ENCODE measurements at regions not wholly inside any gene's neighbourhood (a gene's known extent, or its start where the extent isn't known, plus 50 kb on each side); places are given as distances from the start of the nearest gene placed in this dataset.

DNA sequence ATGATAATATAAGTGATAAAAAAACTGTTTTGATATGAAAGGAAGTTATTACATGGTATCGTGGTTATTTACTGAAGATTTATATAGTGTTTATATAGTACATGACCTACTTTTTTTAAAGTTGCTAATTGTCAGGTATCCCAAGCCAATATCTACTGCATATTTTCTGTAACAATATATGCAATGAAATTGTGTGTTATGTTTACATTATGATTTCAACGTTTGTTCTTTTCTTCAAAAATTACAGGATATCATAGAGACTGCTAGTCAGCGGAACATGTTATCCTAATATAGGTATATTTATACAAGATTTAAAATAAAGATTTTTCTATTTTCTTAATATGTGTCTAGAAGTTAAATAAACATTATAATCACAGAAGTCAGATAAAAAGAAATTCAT, 167.5 kb upstream of the DPYD start:
- TF ChIP-seq, protein P1, sequence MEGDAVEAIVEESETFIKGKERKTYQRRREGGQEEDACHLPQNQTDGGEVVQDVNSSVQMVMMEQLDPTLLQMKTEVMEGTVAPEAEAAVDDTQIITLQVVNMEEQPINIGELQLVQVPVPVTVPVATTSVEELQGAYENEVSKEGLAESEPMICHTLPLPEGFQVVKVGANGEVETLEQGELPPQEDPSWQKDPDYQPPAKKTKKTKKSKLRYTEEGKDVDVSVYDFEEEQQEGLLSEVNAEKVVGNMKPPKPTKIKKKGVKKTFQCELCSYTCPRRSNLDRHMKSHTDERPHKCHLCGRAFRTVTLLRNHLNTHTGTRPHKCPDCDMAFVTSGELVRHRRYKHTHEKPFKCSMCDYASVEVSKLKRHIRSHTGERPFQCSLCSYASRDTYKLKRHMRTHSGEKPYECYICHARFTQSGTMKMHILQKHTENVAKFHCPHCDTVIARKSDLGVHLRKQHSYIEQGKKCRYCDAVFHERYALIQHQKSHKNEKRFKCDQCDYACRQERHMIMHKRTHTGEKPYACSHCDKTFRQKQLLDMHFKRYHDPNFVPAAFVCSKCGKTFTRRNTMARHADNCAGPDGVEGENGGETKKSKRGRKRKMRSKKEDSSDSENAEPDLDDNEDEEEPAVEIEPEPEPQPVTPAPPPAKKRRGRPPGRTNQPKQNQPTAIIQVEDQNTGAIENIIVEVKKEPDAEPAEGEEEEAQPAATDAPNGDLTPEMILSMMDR (IDR thresholded peaks at IDR 0.05; ENCODE audit: insufficient read depth, missing control alignments): no peak
- FAIRE-seq (no peak), DNase-seq (ENCODE audit: insufficient read length, low spot score) (no peak)

DNA sequence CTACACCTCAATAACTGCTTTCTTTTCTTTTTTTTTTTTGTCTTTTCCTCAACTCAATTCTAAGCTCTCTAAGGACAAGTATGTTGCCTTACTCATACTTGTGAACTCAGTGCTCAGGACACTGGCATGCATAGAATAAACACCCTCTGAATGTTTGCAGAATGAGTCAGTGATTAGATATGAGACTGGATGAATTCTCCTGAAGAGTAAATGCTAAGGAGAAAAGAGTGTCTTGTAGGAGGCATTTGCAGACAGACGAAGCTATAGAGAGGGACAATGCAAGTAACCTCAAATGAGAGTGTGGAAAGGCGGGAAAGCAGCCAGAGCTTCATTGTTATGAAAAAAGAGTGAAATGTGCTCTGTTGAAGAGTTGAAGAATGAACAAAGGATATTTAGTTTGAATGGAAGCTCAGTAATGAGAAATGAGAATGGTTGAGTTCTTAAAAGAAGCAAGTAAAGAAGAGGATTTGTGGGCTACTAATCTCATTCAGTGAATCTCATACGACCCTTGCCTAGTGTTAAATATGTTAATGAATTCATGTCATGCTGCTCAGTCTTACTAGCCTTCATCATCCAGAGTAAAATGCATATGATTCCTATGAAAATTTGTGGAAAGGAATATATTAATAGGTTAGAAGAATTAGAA, 166.1 kb upstream of the DPYD start:
- FAIRE-seq (no peak), DNase-seq (ENCODE audit: insufficient read length, low spot score) (no peak)
- TF ChIP-seq, protein P1 (IDR thresholded peaks at IDR 0.05; ENCODE audit: insufficient read depth, missing control alignments): no peak

DNA sequence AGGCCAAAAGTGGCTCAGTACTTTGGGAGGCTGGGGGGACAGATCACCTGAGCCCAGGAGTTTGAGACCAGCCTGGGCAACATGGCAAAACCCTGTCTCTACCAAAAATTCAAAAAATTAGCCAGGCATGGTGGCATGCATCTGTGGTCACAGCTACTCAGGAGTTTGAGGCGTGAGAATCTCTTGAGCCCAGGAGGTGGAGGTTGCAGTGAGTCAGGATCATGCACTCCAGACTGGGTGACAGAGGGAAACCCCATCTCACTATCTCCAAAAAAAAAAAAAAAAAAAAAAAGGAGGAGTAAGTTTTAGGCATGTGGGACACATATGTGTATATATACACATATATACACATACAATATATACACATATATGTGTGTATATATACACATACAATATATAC, 165.3 kb upstream of the DPYD start:
- DNase-seq (ENCODE audit: insufficient read length, low spot score) (no peak), FAIRE-seq (no peak)
- TF ChIP-seq, protein P1 (IDR thresholded peaks at IDR 0.05; ENCODE audit: insufficient read depth, missing control alignments): no peak

DNA sequence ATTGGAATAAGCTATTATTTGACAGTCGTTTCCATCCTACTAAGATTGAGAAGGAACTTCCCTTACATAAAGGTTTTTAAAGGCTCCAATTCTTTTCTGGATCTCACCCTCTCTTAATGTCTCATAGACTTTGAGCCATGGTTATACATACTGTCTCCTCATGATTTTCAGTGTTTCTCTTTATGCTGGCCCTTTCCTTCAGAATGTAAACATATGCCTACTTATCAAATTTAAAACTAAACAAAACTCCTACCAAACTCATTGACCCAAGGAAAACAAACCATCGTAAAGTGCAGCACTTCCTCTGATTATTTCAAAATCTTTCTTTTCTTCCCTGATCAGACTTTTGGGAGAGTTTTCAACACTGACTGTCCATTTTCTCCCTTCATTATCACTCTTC, 163.4 kb upstream of the DPYD start:
- DNase-seq (ENCODE audit: insufficient read length, low spot score): no peak
- no peak for FAIRE-seq
- TF ChIP-seq, protein P1 (IDR thresholded peaks at IDR 0.05; ENCODE audit: insufficient read depth, missing control alignments): no peak

DNA sequence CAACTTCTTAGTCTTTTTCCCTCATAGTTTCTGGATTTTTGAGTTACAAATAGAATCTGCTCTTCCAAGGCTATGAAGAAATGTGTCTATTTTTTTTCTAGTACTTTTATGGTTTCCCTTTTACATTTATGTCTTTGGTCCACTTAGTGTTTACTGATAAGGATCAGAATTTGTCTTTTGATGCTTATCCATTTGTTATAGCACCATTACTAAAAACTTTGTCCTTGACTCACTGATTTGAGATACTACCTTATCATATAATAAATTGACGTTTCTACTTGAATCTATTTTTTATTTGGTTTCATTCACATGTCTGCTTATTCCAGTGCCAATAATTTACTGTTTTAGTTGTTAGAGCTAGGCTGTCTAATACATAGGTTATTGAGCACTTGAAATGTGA, 161.1 kb upstream of the DPYD start:
- DNase-seq (ENCODE audit: insufficient read length, low spot score) (no peak), FAIRE-seq (no peak)
- TF ChIP-seq, protein P1 (IDR thresholded peaks at IDR 0.05; ENCODE audit: insufficient read depth, missing control alignments): no peak

DNA sequence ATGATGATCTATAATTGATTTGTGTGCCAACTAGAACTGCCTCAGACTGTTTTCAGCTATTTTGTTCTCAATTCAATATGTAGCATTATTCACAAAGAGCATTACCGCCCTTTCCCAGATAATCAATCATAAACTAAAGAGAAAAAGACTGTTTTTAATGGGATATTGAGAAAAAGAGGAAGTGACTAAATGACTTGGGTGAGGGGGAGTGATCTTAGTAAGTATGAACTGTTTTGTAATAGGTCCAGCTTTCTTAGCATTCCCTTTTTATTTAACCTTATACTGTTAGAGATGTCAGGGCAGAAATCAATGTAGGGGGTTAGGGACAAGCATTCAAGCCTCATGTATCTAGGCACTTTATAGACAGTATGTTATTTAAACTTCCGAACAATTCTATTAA, 157.8 kb upstream of the DPYD start:
- DNase-seq (ENCODE audit: insufficient read length, low spot score) (no peak), FAIRE-seq (no peak)
- TF ChIP-seq, protein P1 (IDR thresholded peaks at IDR 0.05; ENCODE audit: insufficient read depth, missing control alignments): no peak

DNA sequence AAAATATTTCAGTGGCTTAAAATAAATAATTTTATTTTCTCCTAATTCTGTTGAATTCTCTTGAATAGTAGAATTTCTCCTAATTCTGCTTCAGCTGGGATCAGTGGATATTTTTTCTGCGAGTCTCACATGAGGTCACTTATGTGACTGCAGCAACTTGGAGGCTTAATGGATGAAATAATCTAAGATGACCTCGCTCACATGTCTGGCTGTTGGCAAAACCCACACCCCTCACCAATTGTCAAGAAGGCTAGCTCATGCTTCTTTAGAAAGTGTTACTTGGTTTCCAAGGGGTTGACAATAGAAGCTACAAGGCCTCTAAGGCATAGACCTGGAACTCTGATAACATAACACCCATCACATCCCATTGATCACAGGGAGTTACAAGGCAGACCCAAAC, 156.9 kb upstream of the DPYD start:
- TF ChIP-seq, protein P1 (IDR thresholded peaks at IDR 0.05; ENCODE audit: insufficient read depth, missing control alignments): no peak
- DNase-seq (ENCODE audit: insufficient read length, low spot score): no peak
- no peak for FAIRE-seq
